AG04449 (cell line): ENCODE measurements at regions not wholly inside any gene's neighbourhood (a gene's known extent, or its start where the extent isn't known, plus 50 kb on each side); places are given as distances from the start of the nearest gene placed in this dataset.

Experiments
- CTCF ChIA-PET: fragments of 350-600 bp; formaldehyde crosslinking; extraction: SDS; loops from one replicate; lab custom pipeline; 2021; ENCODE audit warnings: antibody characterized with exemption; lab: Yijun Ruan, JAX
- POLR2A ChIA-PET: fragments of 400-600, 350-600 bp; formaldehyde crosslinking; extraction: SDS; loops from one replicate; lab custom pipeline; 2020; ENCODE audit warnings: antibody characterized with exemption, inconsistent platforms; lab: Yijun Ruan, JAX
- DNase-seq: peaks from one replicate; pipeline ENCODE4 v3.0.0-alpha.2; 2010; ENCODE audit warnings: low read depth, low spot score
- H3K4me3 ChIP-seq: 2 replicates; pipeline ENCODE4 v1.5.1; 2011; ENCODE audit warnings: low read depth, mild to moderate bottlenecking, control low read depth, low read length
- TF ChIP-seq, protein P1 (sequence below): IDR thresholded peaks from one replicate; pipeline ENCODE4 v1.5.1; 2011; ENCODE audit warnings: mild to moderate bottlenecking, moderate library complexity, low read length, control low read depth, inconsistent platforms; ENCODE audit not compliant: insufficient read depth; ENCODE audit errors: missing control alignments

DNA sequence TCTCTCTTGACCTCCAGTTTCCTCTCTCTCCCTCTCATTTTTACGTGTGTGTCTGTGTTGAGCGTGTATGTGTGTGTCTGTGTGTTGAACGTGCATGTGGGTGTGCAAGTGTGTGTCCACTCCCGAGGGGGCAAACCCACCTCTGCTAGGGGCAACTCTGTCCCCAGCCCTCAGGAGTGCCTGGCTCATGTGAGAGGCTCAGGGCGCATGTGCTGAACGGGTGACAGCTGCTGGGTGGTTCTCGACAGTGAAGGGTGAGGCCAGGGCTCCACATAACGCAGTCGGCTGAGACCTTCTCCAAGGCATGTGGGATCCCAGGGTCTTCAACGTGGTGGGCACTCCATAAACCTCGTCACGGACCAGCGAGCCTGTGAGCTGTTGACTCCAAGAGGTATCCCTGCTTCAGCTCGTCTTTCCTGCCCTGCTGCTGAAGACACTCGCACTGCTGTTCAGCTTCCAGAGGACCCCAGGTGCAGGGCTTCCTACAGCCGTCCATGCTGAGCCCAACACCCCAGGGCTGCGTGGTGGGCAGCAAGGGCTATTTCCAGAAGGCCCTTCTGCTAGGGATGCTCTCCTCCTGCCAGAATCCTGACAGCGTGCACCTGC, 361.6 kb upstream of the SHH start:
- TF ChIP-seq, protein P1, sequence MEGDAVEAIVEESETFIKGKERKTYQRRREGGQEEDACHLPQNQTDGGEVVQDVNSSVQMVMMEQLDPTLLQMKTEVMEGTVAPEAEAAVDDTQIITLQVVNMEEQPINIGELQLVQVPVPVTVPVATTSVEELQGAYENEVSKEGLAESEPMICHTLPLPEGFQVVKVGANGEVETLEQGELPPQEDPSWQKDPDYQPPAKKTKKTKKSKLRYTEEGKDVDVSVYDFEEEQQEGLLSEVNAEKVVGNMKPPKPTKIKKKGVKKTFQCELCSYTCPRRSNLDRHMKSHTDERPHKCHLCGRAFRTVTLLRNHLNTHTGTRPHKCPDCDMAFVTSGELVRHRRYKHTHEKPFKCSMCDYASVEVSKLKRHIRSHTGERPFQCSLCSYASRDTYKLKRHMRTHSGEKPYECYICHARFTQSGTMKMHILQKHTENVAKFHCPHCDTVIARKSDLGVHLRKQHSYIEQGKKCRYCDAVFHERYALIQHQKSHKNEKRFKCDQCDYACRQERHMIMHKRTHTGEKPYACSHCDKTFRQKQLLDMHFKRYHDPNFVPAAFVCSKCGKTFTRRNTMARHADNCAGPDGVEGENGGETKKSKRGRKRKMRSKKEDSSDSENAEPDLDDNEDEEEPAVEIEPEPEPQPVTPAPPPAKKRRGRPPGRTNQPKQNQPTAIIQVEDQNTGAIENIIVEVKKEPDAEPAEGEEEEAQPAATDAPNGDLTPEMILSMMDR, result no peak
- no peak overlapping the region for H3K4me3 ChIP-seq
- ChIA-PET CTCF (no interaction called here), POLR2A (no interaction called here)
- DNase-seq, result no peak

DNA sequence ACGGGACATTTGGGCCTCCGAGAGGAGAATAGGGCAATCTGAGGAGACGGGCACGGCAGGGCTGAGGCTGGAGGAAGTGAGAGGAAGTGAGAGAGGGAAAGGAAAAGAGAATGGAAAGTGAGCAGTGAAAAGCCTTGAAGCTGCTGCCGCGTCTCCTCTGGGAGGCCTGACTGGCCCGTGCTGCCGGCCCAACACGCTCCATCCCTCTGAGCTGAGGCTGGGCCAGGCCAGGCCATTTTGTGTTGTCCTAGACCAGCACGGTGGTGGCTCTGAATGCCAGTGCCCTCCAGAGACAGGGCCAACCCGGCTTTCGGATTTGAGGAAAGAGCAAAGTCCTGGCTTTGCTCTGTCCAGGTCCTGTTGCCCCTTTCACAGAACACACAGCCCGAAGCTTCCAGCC, 361.1 kb upstream of the SHH start:
- ChIA-PET CTCF (no interaction called here), POLR2A (no interaction called here)
- TF ChIP-seq, protein P1, result no peak
- no peak overlapping the region for H3K4me3 ChIP-seq
- no peak for DNase-seq

DNA sequence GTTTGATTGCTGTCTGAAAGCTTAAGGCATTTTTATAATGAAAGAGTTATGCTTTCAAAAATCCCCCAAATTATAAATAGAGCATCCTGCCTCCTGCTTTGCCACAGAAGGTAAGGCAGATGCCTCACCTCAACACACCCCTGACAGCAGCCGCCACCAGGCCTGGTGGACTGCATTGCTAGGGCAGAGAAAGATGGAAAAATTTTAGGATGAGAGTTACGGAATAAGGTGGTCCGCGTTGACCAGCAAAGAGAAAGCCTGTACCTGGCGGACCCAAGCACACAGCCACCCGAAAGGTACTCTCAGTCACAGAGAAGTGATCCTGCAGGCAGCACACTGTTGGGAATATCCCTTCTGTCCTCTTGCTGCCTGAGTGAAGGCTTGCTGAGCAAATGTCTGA, 360.4 kb upstream of the SHH start:
- DNase-seq, result no peak
- CTCF ChIA-PET, result no interaction called here
- H3K4me3 ChIP-seq, result no peak overlapping the region
- TF ChIP-seq, protein P1, result no peak
- POLR2A ChIA-PET, result no interaction called here

DNA sequence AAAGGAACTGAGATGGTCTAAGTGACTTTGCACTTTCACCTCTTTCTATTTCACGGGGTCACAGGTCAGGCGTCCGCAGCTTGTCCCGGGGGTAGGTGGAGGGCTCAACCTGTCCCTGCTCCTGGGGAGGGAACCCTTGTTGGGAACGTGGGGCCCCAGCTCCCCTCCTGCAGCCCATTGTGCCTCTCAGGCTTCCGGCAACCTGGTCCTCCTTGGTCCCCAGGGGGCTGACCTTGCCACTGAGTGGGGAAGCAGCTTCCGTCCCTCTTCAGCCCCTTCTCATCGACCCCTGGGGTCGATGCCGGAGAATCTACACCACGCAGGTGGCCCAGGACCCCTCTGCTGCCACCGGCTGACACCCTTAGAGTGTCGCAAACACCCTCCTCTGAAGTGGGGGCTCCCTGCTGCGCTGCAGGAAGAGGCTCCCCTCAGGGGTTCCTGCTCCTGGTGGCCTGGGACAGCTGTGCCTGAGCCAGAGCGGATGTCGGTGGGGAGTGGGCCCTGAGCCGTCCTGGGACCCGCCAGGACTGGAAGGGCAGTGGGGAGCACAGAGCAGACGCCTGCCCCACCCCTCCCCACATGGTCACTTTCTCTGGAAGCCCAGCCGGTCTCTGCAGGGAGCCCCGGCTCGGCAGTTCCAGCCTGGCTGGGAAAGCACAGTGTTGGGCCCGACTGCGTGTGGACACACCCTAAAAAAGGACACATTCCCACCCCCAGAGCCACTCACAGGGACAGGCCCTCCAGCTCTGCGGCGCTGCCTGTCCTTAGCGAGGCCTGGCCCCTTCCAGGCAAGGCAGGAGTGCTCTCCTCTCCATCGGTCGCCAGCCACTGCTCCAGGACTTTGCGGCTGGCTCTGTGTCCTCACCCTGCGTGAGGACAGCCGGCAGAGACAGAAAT, 357.5 kb upstream of the SHH start:
- no peak overlapping the region for H3K4me3 ChIP-seq
- POLR2A ChIA-PET, result no interaction called here
- CTCF ChIA-PET, result no interaction called here
- TF ChIP-seq, protein P1, result no peak
- no peak for DNase-seq

DNA sequence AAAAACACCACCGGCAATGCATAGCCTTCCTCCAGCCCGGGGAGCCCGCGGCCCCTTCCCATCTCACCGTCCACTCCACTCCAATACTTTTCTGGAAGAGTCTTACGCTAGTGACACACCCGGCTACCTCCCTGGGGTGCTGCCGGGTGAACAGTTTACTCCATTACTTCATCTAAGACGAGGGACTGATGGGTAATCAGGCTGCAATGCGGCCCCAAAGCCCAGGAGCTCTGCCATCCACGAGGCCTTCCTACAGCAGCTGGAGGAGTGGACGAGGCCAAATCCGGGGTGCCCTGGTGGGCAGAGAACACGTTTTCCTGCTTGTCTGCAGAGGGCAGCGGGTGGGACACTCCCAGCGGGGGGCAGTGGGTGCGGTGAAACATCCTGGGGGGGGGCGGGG, 356.2 kb upstream of the SHH start:
- CTCF ChIA-PET, result no interaction called here
- POLR2A ChIA-PET, result no interaction called here
- DNase-seq, result no peak
- TF ChIP-seq, protein P1, result no peak
- no peak overlapping the region for H3K4me3 ChIP-seq

DNA sequence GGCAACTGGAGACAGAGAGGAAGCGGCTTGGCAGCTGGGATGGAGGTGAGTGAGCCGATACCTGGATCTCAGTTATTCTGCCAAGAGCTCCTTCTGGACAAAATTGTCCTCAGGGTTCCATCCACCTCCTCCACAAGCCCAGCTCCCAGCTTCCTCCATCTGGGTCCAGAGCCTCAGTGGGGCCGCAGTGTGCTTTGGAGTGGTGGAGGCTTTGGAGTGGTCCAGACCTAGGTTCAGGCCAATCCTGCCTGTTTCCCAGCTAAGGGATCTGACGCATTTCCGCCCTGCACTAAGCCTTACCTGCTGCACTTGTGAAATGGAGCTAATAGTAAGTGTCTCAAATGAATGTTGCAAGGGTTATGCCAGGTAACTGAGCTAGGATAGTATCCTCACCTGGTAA, 355.7 kb upstream of the SHH start:
- ChIA-PET POLR2A (no interaction called here), CTCF (no interaction called here)
- TF ChIP-seq, protein P1, result no peak
- DNase-seq, result no peak
- H3K4me3 ChIP-seq, result no peak overlapping the region
